DMS153 treated with DMSO at 0.1 percent for 48 hours (cell line): ENCODE measurements at regions not wholly inside any gene's neighbourhood (a gene's known extent, or its start where the extent isn't known, plus 50 kb on each side); places are given as distances from the start of the nearest gene placed in this dataset.

Experiments used
- DNase-seq: peaks from one replicate; lab custom pipeline; 2025; ENCODE audit not compliant: unreplicated experiment; lab: John Stamatoyannopoulos, UW

- no peak for DNase-seq
These were observed 756.5 kb upstream of the TBX3 start for GRCh38 chr12:115440438-115440837.

- DNase-seq, result no peak
These were observed 755.1 kb upstream of the TBX3 start for GRCh38 chr12:115439008-115439601.

- DNase-seq, result no peak
These were observed 754.3 kb upstream of the TBX3 start for GRCh38 chr12:115438314-115438713.

GRCh38 chr12:115437061-115437567, 753.1 kb upstream of the TBX3 start:
- DNase-seq, result peak; percentile 90

- DNase-seq, result no peak
These were observed 749.1 kb upstream of the TBX3 start for GRCh38 chr12:115433014-115433634.

- no peak for DNase-seq
These were observed 746.7 kb upstream of the TBX3 start for GRCh38 chr12:115430636-115431035.

GRCh38 chr12:115426732-115427131, 742.8 kb upstream of the TBX3 start:
- no peak for DNase-seq

GRCh38 chr12:115424003-115424402, 740.0 kb upstream of the TBX3 start:
- no peak for DNase-seq

GRCh38 chr12:115423546-115423987, 739.6 kb upstream of the TBX3 start:
- peak; percentile 63 for DNase-seq

- DNase-seq, result no peak
These were observed 739.0 kb upstream of the TBX3 start for GRCh38 chr12:115422845-115423545.

- no peak for DNase-seq
These were observed 738.1 kb upstream of the TBX3 start for GRCh38 chr12:115421796-115422709.

- DNase-seq, result no peak
These were observed 737.4 kb upstream of the TBX3 start for GRCh38 chr12:115421350-115421749.

- no peak for DNase-seq
These were observed 735.2 kb upstream of the TBX3 start for GRCh38 chr12:115419145-115419646.

- no peak for DNase-seq
These were observed 733.6 kb upstream of the TBX3 start for GRCh38 chr12:115417610-115418009.

- DNase-seq, result no peak
These were observed 732.9 kb upstream of the TBX3 start for GRCh38 chr12:115416869-115417268.

- DNase-seq, result no peak
These were observed 729.7 kb upstream of the TBX3 start for GRCh38 chr12:115413626-115414025.

GRCh38 chr12:115412831-115413230, 728.9 kb upstream of the TBX3 start:
- DNase-seq, result no peak

- no peak for DNase-seq
These were observed 727.1 kb upstream of the TBX3 start for GRCh38 chr12:115411121-115411520.

GRCh38 chr12:115408642-115409041, 724.7 kb upstream of the TBX3 start:
- no peak for DNase-seq

GRCh38 chr12:115407723-115408122, 723.7 kb upstream of the TBX3 start:
- peak; percentile 15 for DNase-seq

GRCh38 chr12:115407036-115407435, 723.1 kb upstream of the TBX3 start:
- DNase-seq, result peak; percentile 50
